ENCODE measurements at regions not wholly inside any gene's neighbourhood (a gene's known extent, or its start where the extent isn't known, plus 50 kb on each side); places are given as distances from the start of the nearest gene placed in this dataset.

- H3K4me1 ChIP-seq (ENCODE audit: control insufficient read depth in 1 of 2, insufficient read depth in 2 of 2, low read length in 2 of 2): no peaks in the 10 kb centered on the region
- H3K36me3 ChIP-seq (replicated peaks in 1 of 2; ENCODE audit: control insufficient read depth in 1 of 2, insufficient read depth in 2 of 2, low read length in 2 of 2): no peaks in the 10 kb centered on the region
- H4K20me1 ChIP-seq (ENCODE audit: insufficient read depth, low read length): no peaks in the 10 kb centered on the region
- no peak for TF ChIP-seq CTCF (IDR thresholded peaks at IDR 0.05)
- peaks cover 0 to 1% (median 0%) of the 10 kb centered on the region in 3 donors for H3K27me3 Mint-ChIP-seq (ENCODE audit: low read depth in 3 of 3)
- no peaks in the 10 kb centered on the region for H3K36me3 Mint-ChIP-seq
- intact Hi-C loops (cut with micrococcal nuclease): no loop called here
- H3K4me3 Mint-ChIP-seq: no peak overlapping the region
- no peak overlapping the region for H3K27ac ChIP-seq (ENCODE audit: low read depth in 1 of 2, low read length in 2 of 2)
- H3K4me3 ChIP-seq (replicated peaks in 1 of 3; ENCODE audit: low read depth in 2 of 3, low read length in 3 of 3): no peak overlapping the region
- no peak for DNase-seq
- peaks cover 0 to 4% of the 10 kb centered on the region in 2 donors for H3K9me3 ChIP-seq (replicated peaks in 1 of 2; ENCODE audit: control insufficient read depth in 1 of 2, insufficient read depth in 1 of 2, low read length in 2 of 2)
- H3K27me3 ChIP-seq (ENCODE audit: control insufficient read depth in 2 of 2, insufficient read depth in 2 of 2, low read length in 2 of 2): no peaks in the 10 kb centered on the region
- 97% methylated on average over 6 of the region's 10 CpGs for WGBS (ENCODE audit: insufficient coverage)
- H2AFZ ChIP-seq (ENCODE audit: insufficient read depth, low read depth, low read length, poor library complexity, severe bottlenecking): no peak overlapping the region
- H3K4me2 ChIP-seq (replicated peaks; ENCODE audit: extremely low read depth, low read length, poor library complexity, severe bottlenecking): no peak overlapping the region
- H3K4me1 Mint-ChIP-seq: no peaks in the 10 kb centered on the region
- H3K79me2 ChIP-seq (ENCODE audit: insufficient read depth, low read length): no peaks in the 10 kb centered on the region
- H3K9ac ChIP-seq (ENCODE audit: insufficient read depth, low read length, poor library complexity, severe bottlenecking): no peak overlapping the region
- peaks cover 0 to 14% (median 4%) of the 10 kb centered on the region in 7 donors for H3K9me3 Mint-ChIP-seq
- H3K27ac Mint-ChIP-seq: no peak overlapping the region
These were observed 124.6 kb downstream of the LRATD1 start for GRCh38 chr2:14756981-14757657.

- H3K27ac Mint-ChIP-seq: no peak overlapping the region
- DNase-seq: no peak
- intact Hi-C loops (cut with micrococcal nuclease): no loop called here
- no peak overlapping the region for H3K4me3 Mint-ChIP-seq
- H3K9me3 ChIP-seq (replicated peaks in 1 of 2; ENCODE audit: control insufficient read depth in 1 of 2, insufficient read depth in 1 of 2, low read length in 2 of 2): peaks cover 3 to 5% of the 10 kb centered on the region in 2 donors
- H3K4me3 ChIP-seq (replicated peaks in 1 of 3; ENCODE audit: low read depth in 2 of 3, low read length in 3 of 3): no peak overlapping the region
- H3K4me1 Mint-ChIP-seq: no peaks in the 10 kb centered on the region
- TF ChIP-seq CTCF (IDR thresholded peaks at IDR 0.05): no peak
- no peak overlapping the region for H2AFZ ChIP-seq (ENCODE audit: insufficient read depth, low read depth, low read length, poor library complexity, severe bottlenecking)
- H3K9me3 Mint-ChIP-seq: peaks cover 0 to 11% (median 4%) of the 10 kb centered on the region in 7 donors
- no peaks in the 10 kb centered on the region for H3K36me3 Mint-ChIP-seq
- H4K20me1 ChIP-seq (ENCODE audit: insufficient read depth, low read length): no peaks in the 10 kb centered on the region
- H3K9ac ChIP-seq (ENCODE audit: insufficient read depth, low read length, poor library complexity, severe bottlenecking): no peak overlapping the region
- peaks cover 0 to 1% (median 0%) of the 10 kb centered on the region in 3 donors for H3K27me3 Mint-ChIP-seq (ENCODE audit: low read depth in 3 of 3)
- H3K27me3 ChIP-seq (ENCODE audit: control insufficient read depth in 2 of 2, insufficient read depth in 2 of 2, low read length in 2 of 2): no peaks in the 10 kb centered on the region
- no peak overlapping the region for H3K4me2 ChIP-seq (replicated peaks; ENCODE audit: extremely low read depth, low read length, poor library complexity, severe bottlenecking)
- WGBS (ENCODE audit: insufficient coverage): 81% methylated on average over 3 of the region's 5 CpGs
- no peaks in the 10 kb centered on the region for H3K36me3 ChIP-seq (replicated peaks in 1 of 2; ENCODE audit: control insufficient read depth in 1 of 2, insufficient read depth in 2 of 2, low read length in 2 of 2)
- no peaks in the 10 kb centered on the region for H3K79me2 ChIP-seq (ENCODE audit: insufficient read depth, low read length)
- no peaks in the 10 kb centered on the region for H3K4me1 ChIP-seq (ENCODE audit: control insufficient read depth in 1 of 2, insufficient read depth in 2 of 2, low read length in 2 of 2)
- H3K27ac ChIP-seq (ENCODE audit: low read depth in 1 of 2, low read length in 2 of 2): no peak overlapping the region
These were observed 126.6 kb downstream of the LRATD1 start for GRCh38 chr2:14759082-14759481.
